OCI-LY1 (cell line): ENCODE measurements at regions not wholly inside any gene's neighbourhood (a gene's known extent, or its start where the extent isn't known, plus 50 kb on each side); places are given as distances from the start of the nearest gene placed in this dataset.
A peak's percentile ranks its signal among the peaks of the same experiment; 100 is the strongest.

Experiments used
- H2AFZ ChIP-seq: fragments of 200-600 bp; sonication (generic), shearing (Covaris generic); 2 replicates; pipeline ENCODE4 v1.6.0; 2014; ENCODE audit warnings: antibody characterized with exemption, mild to moderate bottlenecking, low read length
- H3F3A ChIP-seq: fragments of 200-600 bp; sonication (generic), shearing (Covaris generic); 2 replicates; pipeline ENCODE4 v1.6.0; 2014; ENCODE audit warnings: mild to moderate bottlenecking, antibody characterized with exemption, low read length, moderate library complexity; ENCODE audit not compliant: insufficient read depth
- H3K27ac ChIP-seq: fragments of 200-600 bp; sonication (generic); 2 replicates; pipeline ENCODE4 v1.5.1; 2014; ENCODE audit warnings: low read length, mixed run types, mild to moderate bottlenecking, low read depth; ENCODE audit not compliant: poor library complexity, severe bottlenecking
- H3K27me3 ChIP-seq: fragments of 200-600 bp; sonication (generic); 2 replicates; pipeline ENCODE4 v1.6.0; 2014; ENCODE audit warnings: antibody characterized with exemption, mild to moderate bottlenecking, low read length, moderate library complexity; ENCODE audit not compliant: insufficient read depth
- H3K36me3 ChIP-seq: fragments of 200-600 bp; sonication (generic); 2 replicates; pipeline ENCODE4 v1.6.1; 2014; ENCODE audit warnings: mild to moderate bottlenecking, antibody characterized with exemption, low read length, moderate library complexity, mixed read lengths; ENCODE audit not compliant: insufficient read depth
- H3K4me1 ChIP-seq: fragments of 200-600 bp; sonication (generic); 2 replicates; pipeline ENCODE4 v1.5.1; 2014; ENCODE audit warnings: mild to moderate bottlenecking, low read length, moderate library complexity; ENCODE audit not compliant: insufficient read depth, severe bottlenecking
- H3K4me2 ChIP-seq: fragments of 200-600 bp; sonication (generic), shearing (Covaris generic); 2 replicates; pipeline ENCODE4 v1.6.1; 2014; ENCODE audit warnings: low read length
- H3K4me3 ChIP-seq: fragments of 200-600 bp; sonication (generic); 2 replicates; pipeline ENCODE4 v1.5.1; 2014; ENCODE audit warnings: low read length, low read depth, mild to moderate bottlenecking, mixed read lengths; ENCODE audit not compliant: poor library complexity, severe bottlenecking
- H3K79me2 ChIP-seq: fragments of 200-600 bp; shearing (Covaris generic); 2 replicates; pipeline ENCODE4 v1.6.1; 2016; ENCODE audit warnings: mixed run types, low read length, mixed read lengths; ENCODE audit not compliant: insufficient read depth
- H3K9ac ChIP-seq: fragments of 200-600 bp; sonication (generic), shearing (Covaris generic); 2 replicates; pipeline ENCODE4 v1.6.1; 2014; ENCODE audit warnings: mild to moderate bottlenecking, low read length, mixed read lengths
- H3K9me2 ChIP-seq: fragments of 200-600 bp; sonication (generic), shearing (Covaris generic); 2 replicates; pipeline ENCODE4 v1.6.1; 2014; ENCODE audit warnings: low read depth, mild to moderate bottlenecking, low read length, mixed read lengths
- H3K9me3 ChIP-seq: fragments of 200-600 bp; shearing (Covaris generic); 2 replicates; pipeline ENCODE4 v1.6.1; 2014; ENCODE audit warnings: low read length, mixed read lengths
- H4K20me1 ChIP-seq: fragments of 200-600 bp; sonication (generic), shearing (Covaris generic); 2 replicates; pipeline ENCODE4 v1.6.0; 2016; ENCODE audit warnings: mild to moderate bottlenecking, low read length; ENCODE audit not compliant: insufficient read depth
- EZH2 ChIP-seq: fragments of 200-600 bp; sonication (generic), shearing (Covaris generic); IDR thresholded peaks from 2 replicates; pipeline ENCODE4 v1.8.0; 2017; ENCODE audit warnings: borderline replicate concordance, mixed run types, mild to moderate bottlenecking, antibody characterized with exemption, low read length, moderate library complexity, mixed read lengths
- TF ChIP-seq, protein P1 (sequence below): fragments of 200-600 bp; sonication (generic), shearing (Covaris generic); IDR thresholded peaks from 2 replicates; pipeline ENCODE4 v1.5.1; 2017; ENCODE audit warnings: mild to moderate bottlenecking, antibody characterized with exemption, low read length, moderate library complexity, mixed read lengths

DNA sequence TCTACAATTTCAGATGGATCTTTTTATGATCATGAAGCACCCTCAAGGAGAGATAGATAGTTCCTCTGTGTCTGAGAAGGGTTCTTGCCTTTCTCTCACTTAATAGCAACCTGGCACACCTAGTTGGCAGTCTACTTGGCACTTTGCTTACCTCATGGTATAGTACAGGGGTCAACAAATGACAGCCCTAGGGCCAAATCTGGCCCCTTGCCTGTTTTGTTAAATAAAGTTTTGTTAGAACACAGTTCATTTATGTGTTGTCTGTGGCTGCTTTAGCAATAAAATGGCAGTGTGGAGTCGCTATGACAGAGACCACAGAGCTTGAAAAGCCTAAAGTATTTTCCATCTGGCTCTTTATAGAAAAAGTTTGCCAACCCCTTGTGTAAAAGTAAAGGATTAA lies 119.3 kb upstream of the CPEB4 start:
- Histone ChIP-seq H3F3A (no peaks in the 10 kb centered on the region), H3K36me3 (no peaks in the 10 kb centered on the region), H3K4me2 (no peak overlapping the region), H3K79me2 (no peaks in the 10 kb centered on the region), H3K9ac (no peak overlapping the region), H2AFZ (no peak overlapping the region), H4K20me1 (no peaks in the 10 kb centered on the region), H3K27ac (peak overlapping the region; percentile 6), H3K9me3 (no peaks in the 10 kb centered on the region), H3K27me3 (no peaks in the 10 kb centered on the region), H3K4me1 (peaks cover 97% of the 10 kb centered on the region), H3K9me2 (no peaks in the 10 kb centered on the region), H3K4me3 (no peak overlapping the region)
- TF ChIP-seq, protein P1, sequence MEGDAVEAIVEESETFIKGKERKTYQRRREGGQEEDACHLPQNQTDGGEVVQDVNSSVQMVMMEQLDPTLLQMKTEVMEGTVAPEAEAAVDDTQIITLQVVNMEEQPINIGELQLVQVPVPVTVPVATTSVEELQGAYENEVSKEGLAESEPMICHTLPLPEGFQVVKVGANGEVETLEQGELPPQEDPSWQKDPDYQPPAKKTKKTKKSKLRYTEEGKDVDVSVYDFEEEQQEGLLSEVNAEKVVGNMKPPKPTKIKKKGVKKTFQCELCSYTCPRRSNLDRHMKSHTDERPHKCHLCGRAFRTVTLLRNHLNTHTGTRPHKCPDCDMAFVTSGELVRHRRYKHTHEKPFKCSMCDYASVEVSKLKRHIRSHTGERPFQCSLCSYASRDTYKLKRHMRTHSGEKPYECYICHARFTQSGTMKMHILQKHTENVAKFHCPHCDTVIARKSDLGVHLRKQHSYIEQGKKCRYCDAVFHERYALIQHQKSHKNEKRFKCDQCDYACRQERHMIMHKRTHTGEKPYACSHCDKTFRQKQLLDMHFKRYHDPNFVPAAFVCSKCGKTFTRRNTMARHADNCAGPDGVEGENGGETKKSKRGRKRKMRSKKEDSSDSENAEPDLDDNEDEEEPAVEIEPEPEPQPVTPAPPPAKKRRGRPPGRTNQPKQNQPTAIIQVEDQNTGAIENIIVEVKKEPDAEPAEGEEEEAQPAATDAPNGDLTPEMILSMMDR: no peak
- TF ChIP-seq EZH2: no peak

DNA sequence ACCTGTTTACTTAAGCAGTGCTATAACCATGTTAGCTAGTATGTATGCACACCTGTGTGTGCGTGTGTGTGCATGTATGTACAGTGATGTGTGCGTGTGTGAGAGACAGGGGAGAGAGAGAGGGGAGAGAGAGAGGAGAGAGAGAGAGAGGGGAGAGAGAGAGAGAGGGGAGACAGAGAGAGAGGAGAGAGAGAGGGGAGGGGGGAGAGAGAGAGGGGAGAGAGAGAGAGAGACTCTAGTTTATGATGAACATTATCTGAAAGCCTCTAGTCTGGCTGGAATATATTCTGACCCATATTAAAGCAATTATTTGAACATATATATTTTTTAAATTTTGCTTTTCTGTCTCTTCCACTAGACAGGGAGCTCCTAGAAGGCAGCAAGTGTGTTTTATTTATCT lies 117.5 kb upstream of the CPEB4 start:
- H3K9me3 ChIP-seq: no peaks in the 10 kb centered on the region
- peak overlapping the region; percentile 48 for H3K4me3 ChIP-seq
- peak overlapping the region; percentile 91 for H3K27ac ChIP-seq
- H3K9me2 ChIP-seq: no peaks in the 10 kb centered on the region
- no peaks in the 10 kb centered on the region for H4K20me1 ChIP-seq
- H3K4me1 ChIP-seq: peaks cover 97% of the 10 kb centered on the region
- H3K36me3 ChIP-seq: no peaks in the 10 kb centered on the region
- no peak overlapping the region for H2AFZ ChIP-seq
- TF ChIP-seq, protein P1: no peak
- no peak for TF ChIP-seq EZH2
- peak overlapping the region; percentile 65 for H3K4me2 ChIP-seq
- H3K79me2 ChIP-seq: no peaks in the 10 kb centered on the region
- no peaks in the 10 kb centered on the region for H3F3A ChIP-seq
- H3K9ac ChIP-seq: peak overlapping the region; percentile 62
- H3K27me3 ChIP-seq: no peaks in the 10 kb centered on the region

DNA sequence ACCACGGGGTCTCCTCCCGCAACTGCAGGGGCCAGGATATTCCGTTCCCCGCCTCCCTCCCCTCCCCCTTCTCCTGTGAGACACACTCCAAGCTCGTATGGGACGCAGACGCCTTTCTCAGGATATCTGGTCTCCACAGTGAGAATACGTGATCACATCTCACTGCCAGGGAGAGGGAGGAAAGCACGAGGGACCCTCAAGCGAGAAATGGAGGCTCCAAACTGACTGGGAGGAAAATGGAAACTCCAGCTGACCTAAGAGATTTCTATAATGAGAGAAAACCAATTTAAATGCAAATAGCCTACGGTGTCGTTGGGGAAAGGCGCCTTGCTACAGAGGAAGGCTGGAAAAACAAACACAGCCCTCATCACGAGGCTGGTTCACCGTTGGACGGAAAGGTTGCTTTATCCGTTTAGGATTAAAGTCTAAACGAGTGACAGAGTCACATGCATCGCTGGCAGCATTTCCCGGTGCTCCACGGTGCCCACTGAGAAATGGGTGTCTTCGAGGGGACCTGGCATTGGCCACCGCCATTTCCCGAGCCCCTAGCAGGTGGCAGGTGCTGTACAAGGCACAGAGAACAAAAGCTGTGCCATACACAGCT lies 116.9 kb upstream of the CPEB4 start:
- no peaks in the 10 kb centered on the region for H3K9me3 ChIP-seq
- H3F3A ChIP-seq: no peaks in the 10 kb centered on the region
- H3K36me3 ChIP-seq: no peaks in the 10 kb centered on the region
- H3K4me2 ChIP-seq: peak overlapping the region; percentile 65
- H3K4me1 ChIP-seq: peaks cover 97% of the 10 kb centered on the region
- H3K27me3 ChIP-seq: no peaks in the 10 kb centered on the region
- H3K4me3 ChIP-seq: peak overlapping the region; percentile 48
- TF ChIP-seq, protein P1: no peak
- TF ChIP-seq EZH2: no peak
- H3K27ac ChIP-seq: peak overlapping the region; percentile 91
- no peaks in the 10 kb centered on the region for H3K79me2 ChIP-seq
- no peaks in the 10 kb centered on the region for H4K20me1 ChIP-seq
- H3K9me2 ChIP-seq: no peaks in the 10 kb centered on the region
- H3K9ac ChIP-seq: peak overlapping the region; percentile 62
- no peak overlapping the region for H2AFZ ChIP-seq
